C4-2B (cell line): ENCODE measurements at regions not wholly inside any gene's neighbourhood (a gene's known extent, or its start where the extent isn't known, plus 50 kb on each side); places are given as distances from the start of the nearest gene placed in this dataset.

ENCODE experiments used
- ZFX ChIP-seq: fragments of 450-650 bp; IDR thresholded peaks from 2 replicates; pipeline ENCODE4 v1.6.1; 2017
- TF ChIP-seq, protein P1 (sequence below): fragments of 450-650 bp; conservative IDR thresholded peaks from 2 replicates; pipeline ENCODE4 v1.5.1; 2017; ENCODE audit warnings: mild to moderate bottlenecking

DNA sequence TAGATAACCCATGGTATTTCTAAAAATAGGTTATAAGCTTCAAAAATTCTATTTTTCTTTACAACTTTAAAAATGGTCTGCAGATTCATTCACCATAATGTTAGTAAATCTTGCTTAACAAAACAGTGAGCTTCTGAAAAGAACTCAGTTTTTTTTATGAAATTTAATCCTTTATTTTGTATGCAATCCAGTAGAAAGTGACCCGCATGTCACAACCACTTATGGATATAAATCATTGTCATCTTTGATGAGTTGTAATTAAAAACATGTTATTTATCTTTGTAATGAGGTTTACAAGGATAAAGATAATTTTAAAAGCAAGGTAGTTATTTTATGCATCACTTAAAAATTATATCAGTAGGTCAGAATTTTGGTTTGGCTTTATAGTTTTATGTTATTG is 173.5 kb upstream of the SEMA3A start:
- TF ChIP-seq, protein P1, sequence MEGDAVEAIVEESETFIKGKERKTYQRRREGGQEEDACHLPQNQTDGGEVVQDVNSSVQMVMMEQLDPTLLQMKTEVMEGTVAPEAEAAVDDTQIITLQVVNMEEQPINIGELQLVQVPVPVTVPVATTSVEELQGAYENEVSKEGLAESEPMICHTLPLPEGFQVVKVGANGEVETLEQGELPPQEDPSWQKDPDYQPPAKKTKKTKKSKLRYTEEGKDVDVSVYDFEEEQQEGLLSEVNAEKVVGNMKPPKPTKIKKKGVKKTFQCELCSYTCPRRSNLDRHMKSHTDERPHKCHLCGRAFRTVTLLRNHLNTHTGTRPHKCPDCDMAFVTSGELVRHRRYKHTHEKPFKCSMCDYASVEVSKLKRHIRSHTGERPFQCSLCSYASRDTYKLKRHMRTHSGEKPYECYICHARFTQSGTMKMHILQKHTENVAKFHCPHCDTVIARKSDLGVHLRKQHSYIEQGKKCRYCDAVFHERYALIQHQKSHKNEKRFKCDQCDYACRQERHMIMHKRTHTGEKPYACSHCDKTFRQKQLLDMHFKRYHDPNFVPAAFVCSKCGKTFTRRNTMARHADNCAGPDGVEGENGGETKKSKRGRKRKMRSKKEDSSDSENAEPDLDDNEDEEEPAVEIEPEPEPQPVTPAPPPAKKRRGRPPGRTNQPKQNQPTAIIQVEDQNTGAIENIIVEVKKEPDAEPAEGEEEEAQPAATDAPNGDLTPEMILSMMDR = no peak
- no peak for TF ChIP-seq ZFX
